ENCODE measurements at regions not wholly inside any gene's neighbourhood (a gene's known extent, or its start where the extent isn't known, plus 50 kb on each side); places are given as distances from the start of the nearest gene placed in this dataset.

DNA sequence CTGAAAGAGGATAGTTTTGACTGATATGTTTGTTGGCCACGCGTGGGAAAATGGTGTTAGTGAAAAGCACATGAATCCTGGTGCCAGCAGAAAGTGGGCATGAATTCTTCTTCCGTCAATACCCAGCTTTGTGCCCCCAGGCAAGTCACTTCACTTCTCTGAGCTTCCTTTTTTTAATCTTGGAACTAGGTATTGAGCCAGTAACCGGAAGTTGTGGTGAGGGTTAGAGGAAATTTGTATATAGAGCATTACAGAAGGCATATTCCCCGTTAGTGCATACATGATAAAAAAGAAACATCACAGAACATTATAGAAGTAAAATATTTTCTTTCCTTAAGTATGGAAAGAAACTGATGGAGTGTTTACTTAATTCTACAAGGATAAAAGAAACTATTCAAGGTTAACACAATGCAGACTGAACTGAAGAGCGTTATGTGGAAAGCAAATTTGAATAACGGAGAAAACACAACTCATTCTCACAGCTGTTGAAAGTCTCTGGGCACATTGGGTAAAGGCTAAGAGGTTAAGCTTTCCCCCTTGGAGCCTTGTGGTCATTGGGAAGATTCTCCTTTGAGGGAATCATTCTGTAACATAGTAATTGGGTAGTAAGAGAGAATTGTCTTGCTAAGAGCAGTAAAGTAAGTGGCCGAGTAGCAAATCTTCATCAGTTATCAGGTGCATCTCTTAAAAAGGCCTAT is 223.1 kb downstream of the BCAS1 start:
- DNase-seq (no peak), FAIRE-seq (no peak)
- H3K9me3 ChIP-seq (ENCODE audit: control insufficient read depth in 2 of 3, insufficient read depth in 1 of 3, low read length in 3 of 3): no peaks in the 10 kb centered on the region
- no peak overlapping the region for H3K27ac ChIP-seq (ENCODE audit: low read depth in 2 of 2, low read length in 2 of 2)
- no peaks in the 10 kb centered on the region for H3K27me3 ChIP-seq (ENCODE audit: control insufficient read depth, insufficient read depth, low read length)
- H3K9ac ChIP-seq (ENCODE audit: low read length in 3 of 3): no peak overlapping the region
- H3K4me3 ChIP-seq (ENCODE audit: low read length in 3 of 3): no peak overlapping the region
- TF ChIP-seq, protein P1, sequence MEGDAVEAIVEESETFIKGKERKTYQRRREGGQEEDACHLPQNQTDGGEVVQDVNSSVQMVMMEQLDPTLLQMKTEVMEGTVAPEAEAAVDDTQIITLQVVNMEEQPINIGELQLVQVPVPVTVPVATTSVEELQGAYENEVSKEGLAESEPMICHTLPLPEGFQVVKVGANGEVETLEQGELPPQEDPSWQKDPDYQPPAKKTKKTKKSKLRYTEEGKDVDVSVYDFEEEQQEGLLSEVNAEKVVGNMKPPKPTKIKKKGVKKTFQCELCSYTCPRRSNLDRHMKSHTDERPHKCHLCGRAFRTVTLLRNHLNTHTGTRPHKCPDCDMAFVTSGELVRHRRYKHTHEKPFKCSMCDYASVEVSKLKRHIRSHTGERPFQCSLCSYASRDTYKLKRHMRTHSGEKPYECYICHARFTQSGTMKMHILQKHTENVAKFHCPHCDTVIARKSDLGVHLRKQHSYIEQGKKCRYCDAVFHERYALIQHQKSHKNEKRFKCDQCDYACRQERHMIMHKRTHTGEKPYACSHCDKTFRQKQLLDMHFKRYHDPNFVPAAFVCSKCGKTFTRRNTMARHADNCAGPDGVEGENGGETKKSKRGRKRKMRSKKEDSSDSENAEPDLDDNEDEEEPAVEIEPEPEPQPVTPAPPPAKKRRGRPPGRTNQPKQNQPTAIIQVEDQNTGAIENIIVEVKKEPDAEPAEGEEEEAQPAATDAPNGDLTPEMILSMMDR (IDR thresholded peaks at IDR 0.05; ENCODE audit: borderline replicate concordance, extremely low read depth, insufficient read depth): no peak
- no peaks in the 10 kb centered on the region for H3K36me3 ChIP-seq (ENCODE audit: control insufficient read depth in 2 of 3, insufficient read depth in 3 of 3, low read length in 3 of 3)
- H3K4me1 ChIP-seq (ENCODE audit: control insufficient read depth in 2 of 3, insufficient read depth in 2 of 3, low read depth in 1 of 3, low read length in 3 of 3): peaks cover 0 to 2% (median 0%) of the 10 kb centered on the region in 3 donors
- intact Hi-C loops (cut with DNase I): no loop called here

DNA sequence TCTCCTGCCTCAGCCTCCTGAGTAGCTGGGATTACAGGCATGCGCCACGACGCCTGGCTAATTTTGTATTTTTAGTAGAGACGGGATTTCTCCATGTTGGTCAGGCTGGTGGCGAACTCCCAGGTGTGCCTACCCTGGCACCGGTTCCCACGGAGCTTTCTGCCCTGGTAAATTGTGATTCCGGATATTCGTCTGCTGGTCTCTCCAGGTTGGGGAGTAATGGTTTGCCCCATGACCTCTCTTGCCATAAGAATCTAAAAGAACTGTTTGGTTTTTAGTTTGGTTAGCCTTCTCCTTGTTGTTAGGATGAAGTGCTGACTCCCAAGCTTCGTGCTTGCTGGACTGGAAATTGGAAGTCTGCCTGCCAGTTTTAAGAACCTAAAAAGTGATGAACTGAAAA is 223.8 kb downstream of the BCAS1 start:
- no peak overlapping the region for H3K4me3 ChIP-seq (ENCODE audit: low read length in 3 of 3)
- no peaks in the 10 kb centered on the region for H3K9me3 ChIP-seq (ENCODE audit: control insufficient read depth in 2 of 3, insufficient read depth in 1 of 3, low read length in 3 of 3)
- TF ChIP-seq, protein P1 (IDR thresholded peaks at IDR 0.05; ENCODE audit: borderline replicate concordance, extremely low read depth, insufficient read depth): no peak
- no peak overlapping the region for H3K9ac ChIP-seq (ENCODE audit: low read length in 3 of 3)
- intact Hi-C loops (cut with DNase I): no loop called here
- DNase-seq (no peak), FAIRE-seq (no peak)
- no peaks in the 10 kb centered on the region for H3K36me3 ChIP-seq (ENCODE audit: control insufficient read depth in 2 of 3, insufficient read depth in 3 of 3, low read length in 3 of 3)
- H3K4me1 ChIP-seq (ENCODE audit: control insufficient read depth in 2 of 3, insufficient read depth in 2 of 3, low read depth in 1 of 3, low read length in 3 of 3): no peaks in the 10 kb centered on the region
- H3K27ac ChIP-seq (ENCODE audit: low read depth in 2 of 2, low read length in 2 of 2): no peak overlapping the region
- H3K27me3 ChIP-seq (ENCODE audit: control insufficient read depth, insufficient read depth, low read length): no peaks in the 10 kb centered on the region

DNA sequence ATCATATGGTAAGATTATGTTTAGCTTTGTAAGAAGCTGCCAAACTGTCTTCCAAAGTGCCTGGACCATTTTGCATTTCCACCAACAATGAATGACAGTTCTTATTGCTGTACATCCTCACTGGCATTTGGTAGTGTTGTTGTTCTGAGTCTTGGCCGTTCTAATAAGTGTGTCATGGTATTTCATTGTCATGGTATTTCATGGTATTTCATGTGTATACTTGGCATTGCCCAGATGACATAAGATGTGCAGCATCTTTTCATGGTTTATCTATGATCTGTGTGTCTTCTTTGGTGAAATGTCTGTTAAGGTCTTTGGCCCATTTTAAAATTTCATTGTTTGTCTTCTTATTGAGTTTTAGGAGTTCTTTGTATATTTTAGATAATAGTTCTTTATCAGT is 224.4 kb downstream of the BCAS1 start:
- Histone ChIP-seq H3K4me3 (ENCODE audit: low read length in 3 of 3) (no peak overlapping the region), H3K4me1 (ENCODE audit: control insufficient read depth in 2 of 3, insufficient read depth in 2 of 3, low read depth in 1 of 3, low read length in 3 of 3) (no peaks in the 10 kb centered on the region), H3K9me3 (ENCODE audit: control insufficient read depth in 2 of 3, insufficient read depth in 1 of 3, low read length in 3 of 3) (no peaks in the 10 kb centered on the region), H3K27me3 (ENCODE audit: control insufficient read depth, insufficient read depth, low read length) (no peaks in the 10 kb centered on the region), H3K9ac (ENCODE audit: low read length in 3 of 3) (no peak overlapping the region), H3K36me3 (ENCODE audit: control insufficient read depth in 2 of 3, insufficient read depth in 3 of 3, low read length in 3 of 3) (no peaks in the 10 kb centered on the region), H3K27ac (ENCODE audit: low read depth in 2 of 2, low read length in 2 of 2) (no peak overlapping the region)
- FAIRE-seq: no peak
- TF ChIP-seq, protein P1 (IDR thresholded peaks at IDR 0.05; ENCODE audit: borderline replicate concordance, extremely low read depth, insufficient read depth): no peak
- intact Hi-C loops (cut with DNase I): no loop called here
- no peak for DNase-seq

DNA sequence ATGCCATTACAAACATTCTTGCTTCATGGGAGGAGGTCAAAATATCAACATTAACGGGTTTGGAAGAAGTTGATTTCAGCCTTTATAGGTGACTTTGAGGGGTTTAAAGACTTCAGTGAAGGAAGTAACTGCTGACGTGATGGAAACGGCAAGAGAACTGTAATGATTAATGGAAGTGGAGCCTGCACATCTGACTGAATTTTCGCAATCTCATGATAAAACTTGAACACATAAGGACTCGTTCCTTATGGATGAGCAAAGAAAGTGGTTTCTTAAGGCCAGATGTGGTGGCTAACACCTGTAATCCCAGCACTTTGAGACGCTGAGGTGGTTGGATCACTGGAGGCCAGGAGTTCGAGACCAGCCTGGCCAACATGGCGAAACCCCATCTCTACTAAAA is 226.1 kb downstream of the BCAS1 start:
- TF ChIP-seq, protein P1 (IDR thresholded peaks at IDR 0.05; ENCODE audit: borderline replicate concordance, extremely low read depth, insufficient read depth): no peak
- intact Hi-C loops (cut with DNase I): no loop called here

More for the DNA sequence above, 226.1 kb downstream of the BCAS1 start:
- DNase-seq (no peak), FAIRE-seq (no peak)
- H3K9me3 ChIP-seq (ENCODE audit: control insufficient read depth in 2 of 3, insufficient read depth in 1 of 3, low read length in 3 of 3): no peaks in the 10 kb centered on the region
- H3K4me3 ChIP-seq (ENCODE audit: low read length in 3 of 3): no peak overlapping the region
- no peaks in the 10 kb centered on the region for H3K27me3 ChIP-seq (ENCODE audit: control insufficient read depth, insufficient read depth, low read length)
- H3K36me3 ChIP-seq (ENCODE audit: control insufficient read depth in 2 of 3, insufficient read depth in 3 of 3, low read length in 3 of 3): no peaks in the 10 kb centered on the region
- H3K27ac ChIP-seq (ENCODE audit: low read depth in 2 of 2, low read length in 2 of 2): no peak overlapping the region
- H3K9ac ChIP-seq (ENCODE audit: low read length in 3 of 3): no peak overlapping the region
- peaks cover 0 to 2% (median 0%) of the 10 kb centered on the region in 3 donors for H3K4me1 ChIP-seq (ENCODE audit: control insufficient read depth in 2 of 3, insufficient read depth in 2 of 3, low read depth in 1 of 3, low read length in 3 of 3)

Measured in kidney (tissue), 13 donors.